GM12878 (cell line): ENCODE measurements at regions not wholly inside any gene's neighbourhood (a gene's known extent, or its start where the extent isn't known, plus 50 kb on each side); places are given as distances from the start of the nearest gene placed in this dataset.

ENCODE experiments used
- ATAC-seq: fragments of 200-7000 bp; cut with Tn5 transposase; 3 replicates; pipeline ENCODE4 v1.9.1; 2020; ENCODE audit warnings: mild to moderate bottlenecking, moderate library complexity
- BruUV-seq: library from RNA; stranded (reverse); fragments of 400-500 nt; replicated peaks from 2 replicates; lab custom pipeline; 2021; lab: Mats Ljungman, UMichigan
- CTCF ChIA-PET: fragments of 300-600 bp; sonication (Branson Sonifier 250); formaldehyde crosslinking; extraction: SDS; loops from one replicate; lab custom pipeline; 2021; ENCODE audit warnings: inconsistent platforms; lab: Yijun Ruan, JAX
- POLR2A ChIA-PET: fragments of 350-600 bp; formaldehyde crosslinking; extraction: SDS; loops from one replicate; lab custom pipeline; 2021; ENCODE audit warnings: inconsistent platforms; lab: Charles Lee
- RAD21 ChIA-PET: fragments of 300-600 bp; sonication (Branson Sonifier 250); formaldehyde crosslinking; loops from one replicate; lab custom pipeline; 2023; ENCODE audit warnings: antibody characterized with exemption; ENCODE audit not compliant: unreplicated experiment; lab: Charles Lee
- SMC1A ChIA-PET: fragments of 300-600 bp; sonication (Branson Sonifier 250); formaldehyde crosslinking; loops from one replicate; lab custom pipeline; 2023; ENCODE audit not compliant: unreplicated experiment, uncharacterized antibody; lab: Charles Lee
- DNase-seq: peaks from one replicate; pipeline ENCODE4 v3.0.0-alpha.2; 2011; ENCODE audit warnings: low read depth, low spot score
- FAIRE-seq: peaks from 3 replicates; lab custom pipeline; 2011; peaks lifted over from hg19 to GRCh38; lab: Jason Lieb, UNC
- H2AFZ ChIP-seq: 2 replicates; pipeline ENCODE4 v1.6.0; 2011; ENCODE audit warnings: low read depth, low read length, control low read depth; ENCODE audit not compliant: control insufficient read depth
- H3K27ac ChIP-seq: 2 replicates; pipeline ENCODE4 v1.5.1; 2011; ENCODE audit warnings: control low read depth; ENCODE audit not compliant: control insufficient read depth, insufficient read depth
- H3K27me3 ChIP-seq, 2 experiments: replicated peaks in 1 of 2; 2 replicates each; pipeline versions ENCODE4 v1.6.0 to v1.6.1; 2011; ENCODE audit warnings: low read length in 1 of 2; ENCODE audit not compliant: control insufficient read depth in 2 of 2, insufficient read depth in 2 of 2
- H3K36me3 ChIP-seq, 2 experiments: 2 replicates each; pipeline ENCODE4 v1.5.1; 2011; ENCODE audit warnings: low read length in 1 of 2; ENCODE audit not compliant: control insufficient read depth in 2 of 2, insufficient read depth in 2 of 2
- H3K4me1 ChIP-seq: 2 replicates; pipeline ENCODE4 v1.6.1; 2011; ENCODE audit warnings: mild to moderate bottlenecking, low read length, moderate library complexity, mixed read lengths; ENCODE audit not compliant: control insufficient read depth, insufficient read depth
- H3K4me2 ChIP-seq: 2 replicates; pipeline ENCODE4 v1.6.0; 2011; ENCODE audit warnings: control low read depth; ENCODE audit not compliant: control insufficient read depth, insufficient read depth
- H3K4me3 ChIP-seq: fragments of 200-600 bp; sonication (generic); 2 replicates; pipeline ENCODE4 v1.5.1; 2016
- H3K79me2 ChIP-seq: 2 replicates; pipeline ENCODE4 v1.6.0; 2011; ENCODE audit warnings: low read length; ENCODE audit not compliant: control insufficient read depth, insufficient read depth
- H3K9ac ChIP-seq: 2 replicates; pipeline ENCODE4 v1.8.0; 2011; ENCODE audit warnings: low read length, control low read depth, mixed read lengths; ENCODE audit not compliant: control insufficient read depth, insufficient read depth
- H3K9me3 ChIP-seq: replicated peaks from 3 replicates; pipeline ENCODE4 v1.5.1; 2011; ENCODE audit warnings: mild to moderate bottlenecking, low read length; ENCODE audit not compliant: control insufficient read depth, insufficient read depth
- H4K20me1 ChIP-seq: 2 replicates; pipeline ENCODE4 v1.6.0; 2011; ENCODE audit not compliant: control insufficient read depth, insufficient read depth
- BRCA1 ChIP-seq: IDR thresholded peaks from 2 replicates; pipeline ENCODE4 v1.6.1; 2011; ENCODE audit warnings: low read depth, low read length, improper control_type of control experiment
- CHD2 ChIP-seq: IDR thresholded peaks from 2 replicates; pipeline ENCODE4 v1.6.1; 2011; ENCODE audit warnings: low read depth, low read length, improper control_type of control experiment, borderline replicate concordance
- HDAC2 ChIP-seq: fragments of 200-600 bp; sonication (generic); IDR thresholded peaks from 2 replicates; pipeline ENCODE4 v1.6.1; 2017
- IKZF2 ChIP-seq, 2 experiments: fragments of 450-650 bp; IDR thresholded peaks; 2 replicates each; pipeline ENCODE4 v1.6.1; 2017; ENCODE audit warnings: mild to moderate bottlenecking in 2 of 2, moderate library complexity in 2 of 2
- JUNB ChIP-seq: IDR thresholded peaks from 2 replicates; pipeline ENCODE4 v1.6.1; 2016; ENCODE audit warnings: antibody characterized with exemption, mild to moderate bottlenecking
- POU2F2 ChIP-seq: IDR thresholded peaks from 3 replicates; pipeline ENCODE4 v1.6.1; 2011; ENCODE audit warnings: low read depth, mild to moderate bottlenecking, low read length, borderline replicate concordance
- SMARCA5 ChIP-seq: fragments of 450-650 bp; IDR thresholded peaks from 2 replicates; pipeline ENCODE4 v1.6.1; 2017; ENCODE audit warnings: mild to moderate bottlenecking
- ZNF622 ChIP-seq: fragments of 450-650 bp; IDR thresholded peaks from 2 replicates; pipeline ENCODE4 v1.6.1; 2017; ENCODE audit warnings: mild to moderate bottlenecking, inconsistent platforms
- WGBS: methylation state at CpG from one replicate; pipeline ENCODE4 v1.1.6; 2016; ENCODE audit warnings: low lambda C conversion rate; ENCODE audit not compliant: insufficient replicate concordance, insufficient coverage; ENCODE audit errors: missing lambda C conversion rate; 5-methylcytosine and 5-hydroxymethylcytosine counted together
- in situ Hi-C: fragments of 300-500 bp; cut with MboI; formaldehyde crosslinking; loops from 9 replicates; pipeline ENCODE4 v1.14.3; 2018; ENCODE audit warnings: mixed read lengths
- intact Hi-C: fragments of 100-400 bp; cut with micrococcal nuclease; formaldehyde crosslinking; loops from one replicate; pipeline ENCODE4 v1.14.2; 2022; ENCODE audit not compliant: unreplicated experiment
- TF ChIP-seq, protein P1 (sequence below): fragments of 450-650 bp; IDR thresholded peaks from 2 replicates; pipeline ENCODE4 v1.6.1; 2016; ENCODE audit warnings: mild to moderate bottlenecking
- TF ChIP-seq, protein P2 (sequence below): fragments of 450-650 bp; IDR thresholded peaks from 2 replicates; pipeline ENCODE4 v1.6.1; 2017; ENCODE audit warnings: antibody characterized with exemption, mild to moderate bottlenecking, moderate library complexity
- TF ChIP-seq, protein P3 (sequence below): fragments of 450-650 bp; IDR thresholded peaks from 2 replicates; pipeline ENCODE4 v1.6.1; 2018; ENCODE audit warnings: mild to moderate bottlenecking, low read depth, moderate library complexity; ENCODE audit not compliant: partially characterized antibody

DNA sequence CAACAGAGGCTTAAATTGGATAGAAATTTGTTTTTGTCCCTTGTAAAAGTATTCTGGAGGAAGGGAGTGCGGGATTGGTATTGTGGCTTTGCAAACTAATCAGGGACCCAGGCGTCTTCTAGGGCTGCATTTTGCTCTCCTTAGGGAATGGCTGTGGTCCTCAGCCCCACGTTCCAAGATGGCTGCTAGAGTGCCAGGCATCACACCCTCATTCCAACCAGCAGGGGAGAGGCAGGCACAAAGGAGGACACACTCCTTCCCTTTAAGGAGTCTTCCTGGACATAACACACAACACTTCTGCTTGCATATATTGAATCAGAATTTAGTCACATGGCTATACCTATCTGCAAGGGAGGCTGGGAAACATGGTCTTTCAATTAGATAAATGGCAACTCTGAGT lies 174.5 kb upstream of the LYSMD4 start:
- no peak for ATAC-seq
- H3K36me3 ChIP-seq = no peaks in the 10 kb centered on the region
- in situ Hi-C loops = no loop called here
- WGBS = 21% methylated on average over 3 of the region's 3 CpGs
- CTCF ChIA-PET = no interaction called here
- no peaks in the 10 kb centered on the region for H3K79me2 ChIP-seq
- intact Hi-C loops = no loop called here
- FAIRE-seq = no peak
- POLR2A ChIA-PET = no interaction called here
- no peaks in the 10 kb centered on the region for H3K9me3 ChIP-seq
- no peaks in the 10 kb centered on the region for H3K27me3 ChIP-seq
- no peak overlapping the region for H3K4me2 ChIP-seq
- H3K4me1 ChIP-seq = no peaks in the 10 kb centered on the region
- no peak overlapping the region for H2AFZ ChIP-seq
- TF ChIP-seq SMARCA5 (no peak), HDAC2 (no peak), POU2F2 (no peak), JUNB (no peak), BRCA1 (no peak), CHD2 (no peak), IKZF2 (IDR thresholded peaks at IDR 0.05) (no peak), ZNF622 (no peak)
- TF ChIP-seq, protein P1, sequence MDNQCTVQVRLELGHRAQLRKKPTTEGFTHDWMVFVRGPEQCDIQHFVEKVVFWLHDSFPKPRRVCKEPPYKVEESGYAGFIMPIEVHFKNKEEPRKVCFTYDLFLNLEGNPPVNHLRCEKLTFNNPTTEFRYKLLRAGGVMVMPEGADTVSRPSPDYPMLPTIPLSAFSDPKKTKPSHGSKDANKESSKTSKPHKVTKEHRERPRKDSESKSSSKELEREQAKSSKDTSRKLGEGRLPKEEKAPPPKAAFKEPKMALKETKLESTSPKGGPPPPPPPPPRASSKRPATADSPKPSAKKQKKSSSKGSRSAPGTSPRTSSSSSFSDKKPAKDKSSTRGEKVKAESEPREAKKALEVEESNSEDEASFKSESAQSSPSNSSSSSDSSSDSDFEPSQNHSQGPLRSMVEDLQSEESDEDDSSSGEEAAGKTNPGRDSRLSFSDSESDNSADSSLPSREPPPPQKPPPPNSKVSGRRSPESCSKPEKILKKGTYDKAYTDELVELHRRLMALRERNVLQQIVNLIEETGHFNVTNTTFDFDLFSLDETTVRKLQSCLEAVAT = no peak
- TF ChIP-seq, protein P2, sequence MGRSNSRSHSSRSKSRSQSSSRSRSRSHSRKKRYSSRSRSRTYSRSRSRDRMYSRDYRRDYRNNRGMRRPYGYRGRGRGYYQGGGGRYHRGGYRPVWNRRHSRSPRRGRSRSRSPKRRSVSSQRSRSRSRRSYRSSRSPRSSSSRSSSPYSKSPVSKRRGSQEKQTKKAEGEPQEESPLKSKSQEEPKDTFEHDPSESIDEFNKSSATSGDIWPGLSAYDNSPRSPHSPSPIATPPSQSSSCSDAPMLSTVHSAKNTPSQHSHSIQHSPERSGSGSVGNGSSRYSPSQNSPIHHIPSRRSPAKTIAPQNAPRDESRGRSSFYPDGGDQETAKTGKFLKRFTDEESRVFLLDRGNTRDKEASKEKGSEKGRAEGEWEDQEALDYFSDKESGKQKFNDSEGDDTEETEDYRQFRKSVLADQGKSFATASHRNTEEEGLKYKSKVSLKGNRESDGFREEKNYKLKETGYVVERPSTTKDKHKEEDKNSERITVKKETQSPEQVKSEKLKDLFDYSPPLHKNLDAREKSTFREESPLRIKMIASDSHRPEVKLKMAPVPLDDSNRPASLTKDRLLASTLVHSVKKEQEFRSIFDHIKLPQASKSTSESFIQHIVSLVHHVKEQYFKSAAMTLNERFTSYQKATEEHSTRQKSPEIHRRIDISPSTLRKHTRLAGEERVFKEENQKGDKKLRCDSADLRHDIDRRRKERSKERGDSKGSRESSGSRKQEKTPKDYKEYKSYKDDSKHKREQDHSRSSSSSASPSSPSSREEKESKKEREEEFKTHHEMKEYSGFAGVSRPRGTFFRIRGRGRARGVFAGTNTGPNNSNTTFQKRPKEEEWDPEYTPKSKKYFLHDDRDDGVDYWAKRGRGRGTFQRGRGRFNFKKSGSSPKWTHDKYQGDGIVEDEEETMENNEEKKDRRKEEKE = no peak
- TF ChIP-seq, protein P3, sequence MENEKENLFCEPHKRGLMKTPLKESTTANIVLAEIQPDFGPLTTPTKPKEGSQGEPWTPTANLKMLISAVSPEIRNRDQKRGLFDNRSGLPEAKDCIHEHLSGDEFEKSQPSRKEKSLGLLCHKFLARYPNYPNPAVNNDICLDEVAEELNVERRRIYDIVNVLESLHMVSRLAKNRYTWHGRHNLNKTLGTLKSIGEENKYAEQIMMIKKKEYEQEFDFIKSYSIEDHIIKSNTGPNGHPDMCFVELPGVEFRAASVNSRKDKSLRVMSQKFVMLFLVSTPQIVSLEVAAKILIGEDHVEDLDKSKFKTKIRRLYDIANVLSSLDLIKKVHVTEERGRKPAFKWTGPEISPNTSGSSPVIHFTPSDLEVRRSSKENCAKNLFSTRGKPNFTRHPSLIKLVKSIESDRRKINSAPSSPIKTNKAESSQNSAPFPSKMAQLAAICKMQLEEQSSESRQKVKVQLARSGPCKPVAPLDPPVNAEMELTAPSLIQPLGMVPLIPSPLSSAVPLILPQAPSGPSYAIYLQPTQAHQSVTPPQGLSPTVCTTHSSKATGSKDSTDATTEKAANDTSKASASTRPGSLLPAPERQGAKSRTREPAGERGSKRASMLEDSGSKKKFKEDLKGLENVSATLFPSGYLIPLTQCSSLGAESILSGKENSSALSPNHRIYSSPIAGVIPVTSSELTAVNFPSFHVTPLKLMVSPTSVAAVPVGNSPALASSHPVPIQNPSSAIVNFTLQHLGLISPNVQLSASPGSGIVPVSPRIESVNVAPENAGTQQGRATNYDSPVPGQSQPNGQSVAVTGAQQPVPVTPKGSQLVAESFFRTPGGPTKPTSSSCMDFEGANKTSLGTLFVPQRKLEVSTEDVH = no peak
- BruUV-seq = no TSS peak
- H4K20me1 ChIP-seq = no peaks in the 10 kb centered on the region
- no peak overlapping the region for H3K27ac ChIP-seq
- DNase-seq = no peak
- no peak overlapping the region for H3K9ac ChIP-seq
- no peak overlapping the region for H3K4me3 ChIP-seq
- SMC1A ChIA-PET = no interaction called here
- RAD21 ChIA-PET = no interaction called here
